ENCODE measurements at regions not wholly inside any gene's neighbourhood (a gene's known extent, or its start where the extent isn't known, plus 50 kb on each side); places are given as distances from the start of the nearest gene placed in this dataset.

DNA sequence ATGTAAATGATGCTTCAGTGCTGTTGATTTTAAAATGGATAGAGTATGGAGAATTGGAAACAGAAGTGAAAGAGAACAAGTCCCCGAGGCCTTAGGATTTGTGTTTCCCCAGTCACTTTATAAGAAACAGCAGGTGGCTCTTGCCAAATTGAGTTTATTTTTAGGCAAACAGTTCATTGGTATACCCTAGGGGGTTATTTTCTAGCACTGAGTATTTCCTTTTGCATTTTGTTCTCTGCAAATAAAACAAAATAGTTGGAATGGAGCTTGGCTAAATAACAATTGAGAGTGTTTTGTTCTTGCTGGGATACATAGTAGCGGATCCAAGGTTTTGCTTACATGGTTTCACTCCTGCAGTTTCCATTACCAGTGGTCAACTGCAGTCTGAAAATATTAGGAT is 591.1 kb upstream of the C16orf82 start:
- POLR2A ChIA-PET: interaction anchor here (0.7 kb wide), 1 partner anchor 14 kb away, joined by 4 read pairs; no protein-coding TSS in a partner anchor
- peaks cover 23% of the 10 kb centered on the region for H3K4me1 Mint-ChIP-seq
- H3K36me3 Mint-ChIP-seq: peaks cover 45% of the 10 kb centered on the region
- no peak overlapping the region for H3K4me3 Mint-ChIP-seq
- peak overlapping the region; percentile 73 for H3K27ac Mint-ChIP-seq
- ATAC-seq (peak; percentile 16; the same call in 1 of the 2 replicates), DNase-seq (ENCODE audit: low spot score) (no peak)
- peaks cover 60% of the 10 kb centered on the region for H3K9me3 Mint-ChIP-seq
- peaks cover 19% of the 10 kb centered on the region for H3K27me3 Mint-ChIP-seq (ENCODE audit: low read depth)
- CTCF ChIA-PET: no interaction called here
- TF ChIP-seq, protein P1, sequence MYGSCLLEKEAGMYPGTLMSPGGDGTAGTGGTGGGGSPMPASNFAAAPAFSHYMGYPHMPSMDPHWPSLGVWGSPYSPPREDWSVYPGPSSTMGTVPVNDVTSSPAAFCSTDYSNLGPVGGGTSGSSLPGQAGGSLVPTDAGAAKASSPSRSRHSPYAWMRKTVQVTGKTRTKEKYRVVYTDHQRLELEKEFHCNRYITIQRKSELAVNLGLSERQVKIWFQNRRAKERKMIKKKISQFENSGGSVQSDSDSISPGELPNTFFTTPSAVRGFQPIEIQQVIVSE (CRISPR knock-in tag; IDR thresholded peaks at IDR 0.05; ENCODE audit: borderline replicate concordance): no peak
- TF ChIP-seq ZNF138 (CRISPR knock-in tag; conservative IDR thresholded peaks at IDR 0.05) (no peak), NR1H2 (CRISPR knock-in tag; IDR thresholded peaks at IDR 0.05) (no peak), MXD4 (CRISPR knock-in tag; IDR thresholded peaks at IDR 0.05; ENCODE audit: borderline replicate concordance) (no peak), ATF1 (CRISPR knock-in tag; IDR thresholded peaks at IDR 0.05) (no peak), ZNF423 (CRISPR knock-in tag; IDR thresholded peaks at IDR 0.05) (no peak), GRHL2 (CRISPR knock-in tag; IDR thresholded peaks at IDR 0.05; ENCODE audit: insufficient replicate concordance, severe bottlenecking) (no peak), CREM (CRISPR knock-in tag; IDR thresholded peaks at IDR 0.05) (no peak)
- TF ChIP-seq, protein P2, sequence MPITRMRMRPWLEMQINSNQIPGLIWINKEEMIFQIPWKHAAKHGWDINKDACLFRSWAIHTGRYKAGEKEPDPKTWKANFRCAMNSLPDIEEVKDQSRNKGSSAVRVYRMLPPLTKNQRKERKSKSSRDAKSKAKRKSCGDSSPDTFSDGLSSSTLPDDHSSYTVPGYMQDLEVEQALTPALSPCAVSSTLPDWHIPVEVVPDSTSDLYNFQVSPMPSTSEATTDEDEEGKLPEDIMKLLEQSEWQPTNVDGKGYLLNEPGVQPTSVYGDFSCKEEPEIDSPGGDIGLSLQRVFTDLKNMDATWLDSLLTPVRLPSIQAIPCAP (CRISPR knock-in tag; IDR thresholded peaks at IDR 0.05): no peak
- TF ChIP-seq, protein P3, sequence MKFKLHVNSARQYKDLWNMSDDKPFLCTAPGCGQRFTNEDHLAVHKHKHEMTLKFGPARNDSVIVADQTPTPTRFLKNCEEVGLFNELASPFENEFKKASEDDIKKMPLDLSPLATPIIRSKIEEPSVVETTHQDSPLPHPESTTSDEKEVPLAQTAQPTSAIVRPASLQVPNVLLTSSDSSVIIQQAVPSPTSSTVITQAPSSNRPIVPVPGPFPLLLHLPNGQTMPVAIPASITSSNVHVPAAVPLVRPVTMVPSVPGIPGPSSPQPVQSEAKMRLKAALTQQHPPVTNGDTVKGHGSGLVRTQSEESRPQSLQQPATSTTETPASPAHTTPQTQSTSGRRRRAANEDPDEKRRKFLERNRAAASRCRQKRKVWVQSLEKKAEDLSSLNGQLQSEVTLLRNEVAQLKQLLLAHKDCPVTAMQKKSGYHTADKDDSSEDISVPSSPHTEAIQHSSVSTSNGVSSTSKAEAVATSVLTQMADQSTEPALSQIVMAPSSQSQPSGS (CRISPR knock-in tag; IDR thresholded peaks at IDR 0.05; ENCODE audit: borderline replicate concordance, low read depth): no peak
- TF ChIP-seq, protein P4, sequence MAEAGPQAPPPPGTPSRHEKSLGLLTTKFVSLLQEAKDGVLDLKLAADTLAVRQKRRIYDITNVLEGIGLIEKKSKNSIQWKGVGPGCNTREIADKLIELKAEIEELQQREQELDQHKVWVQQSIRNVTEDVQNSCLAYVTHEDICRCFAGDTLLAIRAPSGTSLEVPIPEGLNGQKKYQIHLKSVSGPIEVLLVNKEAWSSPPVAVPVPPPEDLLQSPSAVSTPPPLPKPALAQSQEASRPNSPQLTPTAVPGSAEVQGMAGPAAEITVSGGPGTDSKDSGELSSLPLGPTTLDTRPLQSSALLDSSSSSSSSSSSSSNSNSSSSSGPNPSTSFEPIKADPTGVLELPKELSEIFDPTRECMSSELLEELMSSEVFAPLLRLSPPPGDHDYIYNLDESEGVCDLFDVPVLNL (CRISPR knock-in tag; IDR thresholded peaks at IDR 0.05; ENCODE audit: borderline replicate concordance, low read depth): no peak
- TF ChIP-seq, protein P5, sequence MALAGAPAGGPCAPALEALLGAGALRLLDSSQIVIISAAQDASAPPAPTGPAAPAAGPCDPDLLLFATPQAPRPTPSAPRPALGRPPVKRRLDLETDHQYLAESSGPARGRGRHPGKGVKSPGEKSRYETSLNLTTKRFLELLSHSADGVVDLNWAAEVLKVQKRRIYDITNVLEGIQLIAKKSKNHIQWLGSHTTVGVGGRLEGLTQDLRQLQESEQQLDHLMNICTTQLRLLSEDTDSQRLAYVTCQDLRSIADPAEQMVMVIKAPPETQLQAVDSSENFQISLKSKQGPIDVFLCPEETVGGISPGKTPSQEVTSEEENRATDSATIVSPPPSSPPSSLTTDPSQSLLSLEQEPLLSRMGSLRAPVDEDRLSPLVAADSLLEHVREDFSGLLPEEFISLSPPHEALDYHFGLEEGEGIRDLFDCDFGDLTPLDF (CRISPR knock-in tag; IDR thresholded peaks at IDR 0.05): no peak
- TF ChIP-seq, protein P6, sequence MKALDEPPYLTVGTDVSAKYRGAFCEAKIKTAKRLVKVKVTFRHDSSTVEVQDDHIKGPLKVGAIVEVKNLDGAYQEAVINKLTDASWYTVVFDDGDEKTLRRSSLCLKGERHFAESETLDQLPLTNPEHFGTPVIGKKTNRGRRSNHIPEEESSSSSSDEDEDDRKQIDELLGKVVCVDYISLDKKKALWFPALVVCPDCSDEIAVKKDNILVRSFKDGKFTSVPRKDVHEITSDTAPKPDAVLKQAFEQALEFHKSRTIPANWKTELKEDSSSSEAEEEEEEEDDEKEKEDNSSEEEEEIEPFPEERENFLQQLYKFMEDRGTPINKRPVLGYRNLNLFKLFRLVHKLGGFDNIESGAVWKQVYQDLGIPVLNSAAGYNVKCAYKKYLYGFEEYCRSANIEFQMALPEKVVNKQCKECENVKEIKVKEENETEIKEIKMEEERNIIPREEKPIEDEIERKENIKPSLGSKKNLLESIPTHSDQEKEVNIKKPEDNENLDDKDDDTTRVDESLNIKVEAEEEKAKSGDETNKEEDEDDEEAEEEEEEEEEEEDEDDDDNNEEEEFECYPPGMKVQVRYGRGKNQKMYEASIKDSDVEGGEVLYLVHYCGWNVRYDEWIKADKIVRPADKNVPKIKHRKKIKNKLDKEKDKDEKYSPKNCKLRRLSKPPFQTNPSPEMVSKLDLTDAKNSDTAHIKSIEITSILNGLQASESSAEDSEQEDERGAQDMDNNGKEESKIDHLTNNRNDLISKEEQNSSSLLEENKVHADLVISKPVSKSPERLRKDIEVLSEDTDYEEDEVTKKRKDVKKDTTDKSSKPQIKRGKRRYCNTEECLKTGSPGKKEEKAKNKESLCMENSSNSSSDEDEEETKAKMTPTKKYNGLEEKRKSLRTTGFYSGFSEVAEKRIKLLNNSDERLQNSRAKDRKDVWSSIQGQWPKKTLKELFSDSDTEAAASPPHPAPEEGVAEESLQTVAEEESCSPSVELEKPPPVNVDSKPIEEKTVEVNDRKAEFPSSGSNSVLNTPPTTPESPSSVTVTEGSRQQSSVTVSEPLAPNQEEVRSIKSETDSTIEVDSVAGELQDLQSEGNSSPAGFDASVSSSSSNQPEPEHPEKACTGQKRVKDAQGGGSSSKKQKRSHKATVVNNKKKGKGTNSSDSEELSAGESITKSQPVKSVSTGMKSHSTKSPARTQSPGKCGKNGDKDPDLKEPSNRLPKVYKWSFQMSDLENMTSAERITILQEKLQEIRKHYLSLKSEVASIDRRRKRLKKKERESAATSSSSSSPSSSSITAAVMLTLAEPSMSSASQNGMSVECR (CRISPR knock-in tag; IDR thresholded peaks at IDR 0.05; ENCODE audit: borderline replicate concordance): no peak
- TF ChIP-seq, protein P7, sequence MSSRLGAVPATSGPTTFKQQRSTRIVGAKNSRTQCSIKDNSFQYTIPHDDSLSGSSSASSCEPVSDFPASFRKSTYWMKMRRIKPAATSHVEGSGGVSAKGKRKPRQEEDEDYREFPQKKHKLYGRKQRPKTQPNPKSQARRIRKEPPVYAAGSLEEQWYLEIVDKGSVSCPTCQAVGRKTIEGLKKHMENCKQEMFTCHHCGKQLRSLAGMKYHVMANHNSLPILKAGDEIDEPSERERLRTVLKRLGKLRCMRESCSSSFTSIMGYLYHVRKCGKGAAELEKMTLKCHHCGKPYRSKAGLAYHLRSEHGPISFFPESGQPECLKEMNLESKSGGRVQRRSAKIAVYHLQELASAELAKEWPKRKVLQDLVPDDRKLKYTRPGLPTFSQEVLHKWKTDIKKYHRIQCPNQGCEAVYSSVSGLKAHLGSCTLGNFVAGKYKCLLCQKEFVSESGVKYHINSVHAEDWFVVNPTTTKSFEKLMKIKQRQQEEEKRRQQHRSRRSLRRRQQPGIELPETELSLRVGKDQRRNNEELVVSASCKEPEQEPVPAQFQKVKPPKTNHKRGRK (CRISPR knock-in tag; IDR thresholded peaks at IDR 0.05; ENCODE audit: borderline replicate concordance): no peak
- TF ChIP-seq, protein P8, sequence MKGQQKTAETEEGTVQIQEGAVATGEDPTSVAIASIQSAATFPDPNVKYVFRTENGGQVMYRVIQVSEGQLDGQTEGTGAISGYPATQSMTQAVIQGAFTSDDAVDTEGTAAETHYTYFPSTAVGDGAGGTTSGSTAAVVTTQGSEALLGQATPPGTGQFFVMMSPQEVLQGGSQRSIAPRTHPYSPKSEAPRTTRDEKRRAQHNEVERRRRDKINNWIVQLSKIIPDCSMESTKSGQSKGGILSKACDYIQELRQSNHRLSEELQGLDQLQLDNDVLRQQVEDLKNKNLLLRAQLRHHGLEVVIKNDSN (CRISPR knock-in tag; IDR thresholded peaks at IDR 0.05): no peak
- TF ChIP-seq, protein P9, sequence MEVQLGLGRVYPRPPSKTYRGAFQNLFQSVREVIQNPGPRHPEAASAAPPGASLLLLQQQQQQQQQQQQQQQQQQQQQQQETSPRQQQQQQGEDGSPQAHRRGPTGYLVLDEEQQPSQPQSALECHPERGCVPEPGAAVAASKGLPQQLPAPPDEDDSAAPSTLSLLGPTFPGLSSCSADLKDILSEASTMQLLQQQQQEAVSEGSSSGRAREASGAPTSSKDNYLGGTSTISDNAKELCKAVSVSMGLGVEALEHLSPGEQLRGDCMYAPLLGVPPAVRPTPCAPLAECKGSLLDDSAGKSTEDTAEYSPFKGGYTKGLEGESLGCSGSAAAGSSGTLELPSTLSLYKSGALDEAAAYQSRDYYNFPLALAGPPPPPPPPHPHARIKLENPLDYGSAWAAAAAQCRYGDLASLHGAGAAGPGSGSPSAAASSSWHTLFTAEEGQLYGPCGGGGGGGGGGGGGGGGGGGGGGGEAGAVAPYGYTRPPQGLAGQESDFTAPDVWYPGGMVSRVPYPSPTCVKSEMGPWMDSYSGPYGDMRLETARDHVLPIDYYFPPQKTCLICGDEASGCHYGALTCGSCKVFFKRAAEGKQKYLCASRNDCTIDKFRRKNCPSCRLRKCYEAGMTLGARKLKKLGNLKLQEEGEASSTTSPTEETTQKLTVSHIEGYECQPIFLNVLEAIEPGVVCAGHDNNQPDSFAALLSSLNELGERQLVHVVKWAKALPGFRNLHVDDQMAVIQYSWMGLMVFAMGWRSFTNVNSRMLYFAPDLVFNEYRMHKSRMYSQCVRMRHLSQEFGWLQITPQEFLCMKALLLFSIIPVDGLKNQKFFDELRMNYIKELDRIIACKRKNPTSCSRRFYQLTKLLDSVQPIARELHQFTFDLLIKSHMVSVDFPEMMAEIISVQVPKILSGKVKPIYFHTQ (CRISPR knock-in tag; IDR thresholded peaks at IDR 0.05): no peak
- TF ChIP-seq, protein P10, sequence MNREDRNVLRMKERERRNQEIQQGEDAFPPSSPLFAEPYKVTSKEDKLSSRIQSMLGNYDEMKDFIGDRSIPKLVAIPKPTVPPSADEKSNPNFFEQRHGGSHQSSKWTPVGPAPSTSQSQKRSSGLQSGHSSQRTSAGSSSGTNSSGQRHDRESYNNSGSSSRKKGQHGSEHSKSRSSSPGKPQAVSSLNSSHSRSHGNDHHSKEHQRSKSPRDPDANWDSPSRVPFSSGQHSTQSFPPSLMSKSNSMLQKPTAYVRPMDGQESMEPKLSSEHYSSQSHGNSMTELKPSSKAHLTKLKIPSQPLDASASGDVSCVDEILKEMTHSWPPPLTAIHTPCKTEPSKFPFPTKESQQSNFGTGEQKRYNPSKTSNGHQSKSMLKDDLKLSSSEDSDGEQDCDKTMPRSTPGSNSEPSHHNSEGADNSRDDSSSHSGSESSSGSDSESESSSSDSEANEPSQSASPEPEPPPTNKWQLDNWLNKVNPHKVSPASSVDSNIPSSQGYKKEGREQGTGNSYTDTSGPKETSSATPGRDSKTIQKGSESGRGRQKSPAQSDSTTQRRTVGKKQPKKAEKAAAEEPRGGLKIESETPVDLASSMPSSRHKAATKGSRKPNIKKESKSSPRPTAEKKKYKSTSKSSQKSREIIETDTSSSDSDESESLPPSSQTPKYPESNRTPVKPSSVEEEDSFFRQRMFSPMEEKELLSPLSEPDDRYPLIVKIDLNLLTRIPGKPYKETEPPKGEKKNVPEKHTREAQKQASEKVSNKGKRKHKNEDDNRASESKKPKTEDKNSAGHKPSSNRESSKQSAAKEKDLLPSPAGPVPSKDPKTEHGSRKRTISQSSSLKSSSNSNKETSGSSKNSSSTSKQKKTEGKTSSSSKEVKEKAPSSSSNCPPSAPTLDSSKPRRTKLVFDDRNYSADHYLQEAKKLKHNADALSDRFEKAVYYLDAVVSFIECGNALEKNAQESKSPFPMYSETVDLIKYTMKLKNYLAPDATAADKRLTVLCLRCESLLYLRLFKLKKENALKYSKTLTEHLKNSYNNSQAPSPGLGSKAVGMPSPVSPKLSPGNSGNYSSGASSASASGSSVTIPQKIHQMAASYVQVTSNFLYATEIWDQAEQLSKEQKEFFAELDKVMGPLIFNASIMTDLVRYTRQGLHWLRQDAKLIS (CRISPR knock-in tag; IDR thresholded peaks at IDR 0.05; ENCODE audit: borderline replicate concordance): no peak
